Uterus (tissue), 2 donors: ENCODE measurements at regions not wholly inside any gene's neighbourhood (a gene's known extent, or its start where the extent isn't known, plus 50 kb on each side); places are given as distances from the start of the nearest gene placed in this dataset.

ENCODE experiments used
- CTCF ChIP-seq, 4 experiments: fragments of 200-600 bp in 2 of 4; fragments of 450-650 bp in 2 of 4; sonication (generic) in 2 of 4; IDR thresholded peaks; one replicate each; pipeline ENCODE4 v1.5.1; 2016 to 2019; ENCODE audit warnings: antibody characterized with exemption in 4 of 4, mild to moderate bottlenecking in 2 of 4, moderate library complexity in 1 of 4
- POLR2A ChIP-seq, 2 donors: fragments of 450-650 bp; IDR thresholded peaks; one replicate each; pipeline ENCODE4 v1.6.1; 2016; ENCODE audit warnings: antibody characterized with exemption in 2 of 2, mild to moderate bottlenecking in 1 of 2, moderate library complexity in 1 of 2

DNA sequence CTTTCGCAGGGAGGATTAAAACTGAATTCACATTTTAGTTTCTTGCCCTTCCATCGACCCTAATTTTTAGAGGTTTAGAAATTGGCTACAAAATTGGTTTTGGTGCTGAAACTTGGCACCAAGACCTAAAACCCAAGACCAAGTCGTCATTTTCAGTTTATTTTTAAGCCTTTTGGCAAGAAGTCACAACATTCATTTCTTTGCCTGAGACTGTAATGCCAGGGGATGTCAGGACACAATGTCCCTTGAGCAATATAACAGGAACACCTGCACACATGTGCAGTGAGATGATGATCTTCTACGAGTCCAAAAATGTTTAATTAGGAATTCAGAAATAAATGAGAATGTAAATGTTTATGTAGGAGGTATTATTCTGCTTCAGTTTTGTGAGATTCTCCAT lies 335.4 kb upstream of the ANKRD30A start:
- TF ChIP-seq CTCF (IDR thresholded peaks at IDR 0.05) (no peak), POLR2A (IDR thresholded peaks at IDR 0.05) (no peak)
